ENCODE measurements at regions not wholly inside any gene's neighbourhood (a gene's known extent, or its start where the extent isn't known, plus 50 kb on each side); places are given as distances from the start of the nearest gene placed in this dataset.

- Histone ChIP-seq H3K27me3 (replicated peaks; ENCODE audit: control insufficient read depth, insufficient read depth, low read length) (no peaks in the 10 kb centered on the region; the same call in none of the 2 replicates), H3K36me3 (ENCODE audit: control insufficient read depth, insufficient read depth, low read length) (no peaks in the 10 kb centered on the region), H3K4me3 (replicated peaks; ENCODE audit: low read depth, low read length) (no peak overlapping the region)
- no peak for TF ChIP-seq CTCF (IDR thresholded peaks at IDR 0.05; ENCODE audit: insufficient read depth, low read length, poor library complexity, severe bottlenecking)
- DNase-seq (ENCODE audit: extremely low read depth, insufficient read length), result no peak
Observed at GRCh38 chr20:41927655-41928054, 309.5 kb upstream of the CHD6 start.

GRCh38 chr20:41927189-41927588 is 309.0 kb upstream of the CHD6 start:
- no peak for DNase-seq (ENCODE audit: extremely low read depth, insufficient read length)
- Histone ChIP-seq H3K36me3 (ENCODE audit: control insufficient read depth, insufficient read depth, low read length) (no peaks in the 10 kb centered on the region), H3K4me3 (replicated peaks; ENCODE audit: low read depth, low read length) (no peak overlapping the region), H3K27me3 (replicated peaks; ENCODE audit: control insufficient read depth, insufficient read depth, low read length) (no peaks in the 10 kb centered on the region; the same call in none of the 2 replicates)
- no peak for TF ChIP-seq CTCF (IDR thresholded peaks at IDR 0.05; ENCODE audit: insufficient read depth, low read length, poor library complexity, severe bottlenecking)

GRCh38 chr20:41925476-41925875 is 307.3 kb upstream of the CHD6 start:
- H3K27me3 ChIP-seq (replicated peaks; ENCODE audit: control insufficient read depth, insufficient read depth, low read length), result no peaks in the 10 kb centered on the region; the same call in none of the 2 replicates
- TF ChIP-seq CTCF (IDR thresholded peaks at IDR 0.05; ENCODE audit: insufficient read depth, low read length, poor library complexity, severe bottlenecking), result no peak
- no peak overlapping the region for H3K4me3 ChIP-seq (replicated peaks; ENCODE audit: low read depth, low read length)
- DNase-seq (ENCODE audit: extremely low read depth, insufficient read length), result no peak
- H3K36me3 ChIP-seq (ENCODE audit: control insufficient read depth, insufficient read depth, low read length), result no peaks in the 10 kb centered on the region

GRCh38 chr20:41923624-41924023 is 305.4 kb upstream of the CHD6 start:
- no peaks in the 10 kb centered on the region for H3K36me3 ChIP-seq (ENCODE audit: control insufficient read depth, insufficient read depth, low read length)
- no peak overlapping the region for H3K4me3 ChIP-seq (replicated peaks; ENCODE audit: low read depth, low read length)
- TF ChIP-seq CTCF (IDR thresholded peaks at IDR 0.05; ENCODE audit: insufficient read depth, low read length, poor library complexity, severe bottlenecking), result no peak
- H3K27me3 ChIP-seq (replicated peaks; ENCODE audit: control insufficient read depth, insufficient read depth, low read length), result no peaks in the 10 kb centered on the region; the same call in none of the 2 replicates
- DNase-seq (ENCODE audit: extremely low read depth, insufficient read length), result no peak

GRCh38 chr20:41913146-41913545 is 295.0 kb upstream of the CHD6 start:
- Histone ChIP-seq H3K36me3 (ENCODE audit: control insufficient read depth, insufficient read depth, low read length) (no peaks in the 10 kb centered on the region), H3K27me3 (replicated peaks; ENCODE audit: control insufficient read depth, insufficient read depth, low read length) (no peaks in the 10 kb centered on the region), H3K4me3 (replicated peaks; ENCODE audit: low read depth, low read length) (no peak overlapping the region)
- no peak for DNase-seq (ENCODE audit: extremely low read depth, insufficient read length)
- no peak for TF ChIP-seq CTCF (IDR thresholded peaks at IDR 0.05; ENCODE audit: insufficient read depth, low read length, poor library complexity, severe bottlenecking)

GRCh38 chr20:41910558-41910957 is 292.4 kb upstream of the CHD6 start:
- no peak overlapping the region for H3K4me3 ChIP-seq (replicated peaks; ENCODE audit: low read depth, low read length)
- no peak for TF ChIP-seq CTCF (IDR thresholded peaks at IDR 0.05; ENCODE audit: insufficient read depth, low read length, poor library complexity, severe bottlenecking)
- no peaks in the 10 kb centered on the region for H3K36me3 ChIP-seq (ENCODE audit: control insufficient read depth, insufficient read depth, low read length)
- H3K27me3 ChIP-seq (replicated peaks; ENCODE audit: control insufficient read depth, insufficient read depth, low read length), result no peaks in the 10 kb centered on the region
- no peak for DNase-seq (ENCODE audit: extremely low read depth, insufficient read length)
